ENCODE measurements at regions not wholly inside any gene's neighbourhood (a gene's known extent, or its start where the extent isn't known, plus 50 kb on each side); places are given as distances from the start of the nearest gene placed in this dataset.

DNA sequence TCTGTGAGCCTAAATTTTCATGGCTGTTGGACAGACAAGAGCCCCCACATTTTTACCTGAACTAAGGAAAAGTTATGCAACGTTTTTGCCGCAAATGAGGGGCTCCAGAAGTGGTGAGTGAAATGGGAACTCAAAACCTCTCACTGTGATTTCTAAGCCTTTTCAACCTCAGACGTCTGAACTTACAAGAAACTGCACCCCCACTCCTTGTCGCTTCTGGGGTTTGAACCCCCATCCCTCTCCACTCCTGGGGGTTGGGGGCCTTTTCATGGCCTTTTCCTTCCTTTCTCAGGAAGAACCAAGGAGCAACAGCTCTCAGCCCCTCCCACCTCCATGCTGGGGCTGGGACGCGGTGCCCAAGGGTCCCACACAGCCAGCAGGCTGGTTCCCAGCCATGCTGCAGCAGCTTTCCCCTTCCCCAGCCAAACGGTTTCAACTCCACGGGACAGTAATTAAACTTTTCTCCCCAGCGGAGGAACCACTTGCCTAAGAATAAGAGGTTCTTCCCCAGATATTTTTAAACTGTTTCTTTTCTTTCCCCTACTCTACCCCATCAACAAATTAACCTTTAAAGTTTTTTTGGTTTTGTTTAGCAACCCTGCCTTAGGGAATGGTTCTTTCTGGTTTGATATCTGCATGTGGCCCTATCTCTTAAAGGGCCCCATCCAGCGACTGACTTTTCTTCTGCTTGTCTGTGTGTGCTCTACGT, 387.6 kb upstream of the CBLB start:
- TF ChIP-seq, protein P1, sequence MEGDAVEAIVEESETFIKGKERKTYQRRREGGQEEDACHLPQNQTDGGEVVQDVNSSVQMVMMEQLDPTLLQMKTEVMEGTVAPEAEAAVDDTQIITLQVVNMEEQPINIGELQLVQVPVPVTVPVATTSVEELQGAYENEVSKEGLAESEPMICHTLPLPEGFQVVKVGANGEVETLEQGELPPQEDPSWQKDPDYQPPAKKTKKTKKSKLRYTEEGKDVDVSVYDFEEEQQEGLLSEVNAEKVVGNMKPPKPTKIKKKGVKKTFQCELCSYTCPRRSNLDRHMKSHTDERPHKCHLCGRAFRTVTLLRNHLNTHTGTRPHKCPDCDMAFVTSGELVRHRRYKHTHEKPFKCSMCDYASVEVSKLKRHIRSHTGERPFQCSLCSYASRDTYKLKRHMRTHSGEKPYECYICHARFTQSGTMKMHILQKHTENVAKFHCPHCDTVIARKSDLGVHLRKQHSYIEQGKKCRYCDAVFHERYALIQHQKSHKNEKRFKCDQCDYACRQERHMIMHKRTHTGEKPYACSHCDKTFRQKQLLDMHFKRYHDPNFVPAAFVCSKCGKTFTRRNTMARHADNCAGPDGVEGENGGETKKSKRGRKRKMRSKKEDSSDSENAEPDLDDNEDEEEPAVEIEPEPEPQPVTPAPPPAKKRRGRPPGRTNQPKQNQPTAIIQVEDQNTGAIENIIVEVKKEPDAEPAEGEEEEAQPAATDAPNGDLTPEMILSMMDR (conservative IDR thresholded peaks at IDR 0.05; ENCODE audit: low read length), result no peak
- TF ChIP-seq EZH2phosphoT487 (IDR thresholded peaks at IDR 0.05; ENCODE audit: borderline replicate concordance), result no peak
